NCI-H2196 treated with DMSO at 0.1 percent for 48 hours (cell line): ENCODE measurements at regions not wholly inside any gene's neighbourhood (a gene's known extent, or its start where the extent isn't known, plus 50 kb on each side); places are given as distances from the start of the nearest gene placed in this dataset.
"Not testable (repeated sequence)": the region's sequence is repeated elsewhere in the genome, so short reads cannot be mapped to it uniquely, and the experiment has no call there.

Source experiments
- DNase-seq: peaks from one replicate; lab custom pipeline; 2025; ENCODE audit not compliant: unreplicated experiment; lab: John Stamatoyannopoulos, UW

DNA sequence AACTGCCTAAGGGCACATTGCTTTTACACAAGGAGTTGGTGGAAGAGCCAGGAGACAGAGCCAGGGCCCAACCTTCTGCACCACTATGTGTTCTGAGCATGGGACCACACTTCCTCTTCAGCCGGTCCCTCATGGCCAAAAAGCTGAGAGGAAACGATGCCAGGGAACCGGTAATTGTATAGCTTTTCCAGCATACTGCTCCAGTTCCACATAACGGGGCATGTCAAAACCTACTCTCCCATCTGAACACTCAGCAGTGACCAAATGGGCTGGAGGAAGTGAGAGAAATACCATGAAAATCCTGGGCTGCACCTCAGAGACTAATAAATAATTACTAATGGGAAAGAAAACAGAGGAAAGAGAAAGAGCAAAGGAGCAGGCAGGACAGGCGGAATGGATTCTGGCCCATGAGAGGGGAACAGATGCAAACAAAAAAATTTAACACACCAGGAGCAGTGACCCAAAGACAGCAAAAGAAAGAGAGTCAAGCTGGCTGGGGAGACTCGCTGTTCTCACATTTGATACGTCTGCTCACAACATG is 52.0 kb upstream of the BMP2 start:
- no peak for DNase-seq

DNA sequence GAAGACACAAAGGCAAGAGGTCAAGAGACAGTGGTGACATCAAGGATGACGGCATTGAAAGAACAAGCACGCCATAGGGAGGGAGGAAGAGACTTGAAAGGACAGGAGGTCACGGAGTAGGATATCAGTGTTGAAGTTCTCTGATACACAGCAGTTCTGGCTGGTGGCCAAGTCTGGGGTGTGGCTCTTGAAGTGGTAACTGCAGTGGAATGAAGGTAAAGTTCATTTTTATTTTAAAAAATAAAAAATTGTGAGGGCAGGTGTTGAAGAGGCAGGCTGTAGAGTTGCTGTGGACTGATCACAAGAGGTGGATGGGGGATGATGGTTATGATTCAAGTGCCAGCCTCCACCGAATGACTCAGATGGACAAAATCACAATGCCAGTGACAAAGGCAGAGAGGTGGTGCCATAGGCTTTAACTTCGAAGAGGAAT is 53.2 kb upstream of the BMP2 start:
- no peak for DNase-seq

DNA sequence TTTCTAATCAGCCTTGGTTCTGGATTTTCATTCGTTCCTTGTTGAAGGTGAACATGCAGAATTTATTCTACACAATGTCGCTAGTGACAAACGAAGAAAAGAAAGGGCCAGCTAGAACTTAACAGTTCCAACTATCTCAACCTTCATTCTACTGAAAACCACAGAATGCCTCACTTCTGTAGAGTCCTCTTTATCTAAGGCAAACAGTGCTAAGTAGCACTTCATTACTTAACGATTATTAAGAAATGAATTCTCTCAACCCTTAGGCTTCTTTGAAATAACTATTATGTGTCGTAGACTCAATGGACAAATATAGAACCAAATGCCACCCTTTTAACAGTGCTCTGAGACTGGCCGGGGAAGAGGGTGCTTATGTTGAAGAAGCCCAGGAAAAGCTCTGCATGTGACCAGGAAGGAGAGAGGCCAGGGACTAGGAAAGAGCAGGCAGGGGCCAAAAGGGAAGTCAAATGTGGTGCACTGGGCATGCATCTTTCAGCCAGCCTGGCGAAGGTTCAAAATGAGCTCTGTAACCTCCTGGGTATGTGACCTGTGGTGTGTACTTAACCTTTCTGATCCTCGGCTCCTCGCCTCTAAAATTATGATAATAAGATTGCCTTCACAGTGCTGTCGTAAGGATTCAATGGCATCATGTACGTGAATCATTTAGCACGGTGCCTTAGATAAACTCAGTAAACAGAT is 55.4 kb upstream of the BMP2 start:
- no peak for DNase-seq

DNA sequence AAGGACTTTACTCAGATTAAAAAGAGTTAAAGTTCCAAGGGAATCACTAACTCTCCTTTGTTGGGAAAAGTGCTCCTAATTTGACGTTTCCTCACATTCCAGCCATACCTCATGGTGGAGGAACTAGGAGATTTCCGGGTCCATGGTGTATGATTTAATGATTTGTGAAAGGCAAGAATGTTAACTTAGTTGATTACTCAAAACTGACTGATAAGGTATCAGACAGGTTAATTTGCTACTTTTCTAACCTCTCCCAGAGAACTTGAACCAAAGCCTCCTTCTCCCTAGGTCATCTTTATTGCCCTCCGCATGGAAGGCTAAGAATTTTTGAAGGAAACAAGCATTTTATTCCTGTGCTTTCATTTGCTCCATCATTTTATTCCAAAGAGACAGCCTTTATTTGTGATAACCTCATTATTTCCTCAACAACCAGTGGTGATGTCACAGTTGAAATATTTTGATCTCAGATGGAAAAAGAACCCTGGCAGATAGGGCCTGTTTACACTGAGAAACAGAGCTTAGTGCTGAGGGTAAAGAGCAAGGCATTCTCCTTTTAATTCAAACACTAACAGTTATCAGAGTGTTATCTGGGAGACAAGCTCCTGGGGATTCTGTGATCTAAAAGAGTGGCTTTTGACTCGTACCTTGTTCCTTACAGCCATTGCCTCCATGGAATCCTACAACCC is 57.4 kb upstream of the BMP2 start:
- DNase-seq = no peak

DNA sequence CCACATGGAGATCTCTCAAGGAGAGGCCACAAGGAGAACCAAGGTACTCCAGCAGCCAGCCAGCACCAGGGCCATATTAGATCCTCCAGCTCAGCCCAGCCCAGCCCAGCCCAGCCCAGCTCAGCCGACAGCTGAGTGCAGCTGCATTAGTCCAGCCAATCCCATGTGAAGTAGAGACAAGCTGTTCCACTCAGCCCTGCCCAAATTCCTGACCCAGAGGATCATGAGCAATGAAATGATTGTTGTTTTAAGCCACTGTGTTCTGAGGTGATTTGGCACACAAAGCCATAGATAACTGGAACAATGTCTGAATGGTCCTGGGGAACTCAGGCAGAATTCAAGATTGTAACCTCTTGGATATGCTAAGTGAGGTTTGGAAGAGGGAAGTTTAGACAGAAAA is 59.5 kb upstream of the BMP2 start:
- DNase-seq = no peak

DNA sequence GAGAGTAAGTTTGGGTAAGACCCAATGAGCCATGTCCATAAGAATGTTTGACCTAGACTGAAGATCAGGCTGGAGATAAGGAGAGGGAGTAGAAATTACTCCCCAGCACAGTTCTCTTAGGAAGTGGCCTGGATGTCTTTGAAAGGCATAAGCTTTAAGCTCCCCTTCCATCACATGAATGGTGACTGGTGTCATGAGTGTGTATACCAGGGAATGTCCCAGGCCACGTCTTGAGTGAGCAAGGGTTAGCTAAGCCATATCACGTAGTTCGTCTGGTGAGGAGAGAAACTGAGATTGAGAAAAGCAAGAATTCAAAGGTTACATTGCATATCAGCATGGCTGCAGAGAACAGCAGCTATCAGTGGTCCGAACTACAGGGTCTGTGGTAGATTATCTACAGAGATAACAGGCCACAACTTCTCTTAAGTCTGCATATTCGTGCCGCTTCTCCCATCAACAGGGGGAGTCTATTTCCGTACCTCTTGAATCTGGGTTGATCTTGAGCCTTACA is 60.1 kb upstream of the BMP2 start:
- DNase-seq = no peak

DNA sequence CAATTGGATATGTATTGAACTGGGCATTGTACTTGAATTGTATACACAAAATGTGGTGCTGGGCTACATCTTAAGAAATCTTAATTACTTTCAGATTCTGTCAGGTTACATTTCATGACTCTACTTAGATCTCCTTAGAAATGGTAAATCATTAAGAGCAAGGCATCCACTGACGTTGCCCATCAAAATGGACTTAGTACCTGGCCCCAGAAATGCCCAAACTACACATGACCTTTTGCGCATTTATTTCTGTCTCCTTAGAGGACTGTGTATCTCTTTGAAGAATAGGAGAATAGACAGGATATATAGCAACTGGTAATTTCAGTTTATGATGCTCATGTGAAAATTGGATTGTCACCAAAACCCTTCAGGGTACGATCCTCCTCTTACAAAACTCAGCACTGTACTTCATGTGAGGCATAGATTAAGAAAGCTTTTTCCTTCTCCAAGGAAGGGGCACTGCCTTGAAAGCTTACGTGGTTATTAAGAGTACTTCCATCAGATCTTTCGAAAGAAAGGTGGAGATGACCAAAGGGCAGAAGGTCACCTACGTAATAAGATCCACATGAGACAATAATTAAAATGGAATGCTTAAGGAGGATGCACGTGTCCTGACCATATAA is 61.4 kb upstream of the BMP2 start:
- no peak for DNase-seq

DNA sequence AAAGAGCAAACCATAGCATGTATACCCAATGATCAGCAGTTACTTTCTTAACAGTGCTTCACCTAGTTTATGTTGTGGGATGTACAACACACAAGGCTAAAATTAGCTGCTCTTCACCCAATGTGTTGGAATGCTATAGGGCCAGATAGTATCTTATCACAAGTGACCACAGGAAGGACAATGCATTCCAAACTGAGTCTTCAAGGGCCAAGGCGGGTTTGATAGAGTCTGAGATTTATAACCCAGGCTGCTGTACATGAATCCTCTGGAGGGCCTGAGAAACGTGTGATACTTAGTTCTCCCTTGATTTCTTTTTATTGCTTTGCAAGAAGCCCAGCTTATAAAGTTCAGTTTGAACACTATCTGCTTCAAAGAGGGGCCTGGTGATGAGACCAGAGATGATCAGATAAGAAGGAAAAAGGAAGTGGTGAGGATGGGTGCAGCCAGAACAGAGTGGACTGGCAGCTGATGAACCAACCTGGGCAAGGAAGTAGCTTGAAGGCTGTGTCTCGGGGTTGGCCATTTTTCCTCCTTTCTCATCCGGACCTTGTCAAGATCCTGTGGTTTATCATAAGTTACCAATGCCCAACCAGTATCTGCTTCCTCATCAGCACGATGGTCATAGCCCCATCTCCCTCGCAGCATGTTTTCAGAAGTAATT is 62.2 kb upstream of the BMP2 start:
- no peak for DNase-seq

DNA sequence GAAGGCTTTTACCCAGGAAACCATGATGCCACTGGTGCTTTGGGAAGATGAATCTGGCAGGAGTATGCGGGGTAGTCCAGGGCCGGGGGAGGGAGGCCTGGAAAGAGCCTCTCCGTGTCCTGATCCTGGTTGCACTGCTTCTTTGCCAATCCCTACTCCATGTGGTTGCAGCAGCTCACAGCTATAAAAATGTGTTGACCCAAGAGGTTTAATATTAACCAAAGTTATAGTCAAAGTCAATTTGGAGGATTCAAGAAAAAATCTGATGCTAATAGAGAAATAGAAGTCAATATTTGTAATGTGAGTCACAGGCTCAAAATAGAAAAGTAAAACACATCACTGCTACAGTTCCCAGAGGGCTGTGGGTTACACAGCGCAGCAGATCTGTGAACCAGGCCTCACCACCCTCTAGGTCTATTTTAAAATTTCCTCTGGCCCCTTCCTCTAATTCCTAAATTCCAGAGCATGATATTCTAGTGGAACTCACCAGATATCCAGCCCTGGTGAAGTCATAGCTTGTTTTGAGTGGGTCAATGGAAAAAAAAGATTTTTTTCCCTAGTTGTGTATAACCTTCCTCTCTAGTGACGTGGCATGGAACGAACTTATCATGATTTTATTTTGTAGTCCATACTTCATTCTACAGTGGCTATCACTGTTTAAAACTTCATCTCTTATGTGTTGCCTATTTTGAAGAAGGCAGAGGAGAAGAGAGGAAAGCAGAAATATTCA is 63.2 kb upstream of the BMP2 start:
- DNase-seq = no peak

DNA sequence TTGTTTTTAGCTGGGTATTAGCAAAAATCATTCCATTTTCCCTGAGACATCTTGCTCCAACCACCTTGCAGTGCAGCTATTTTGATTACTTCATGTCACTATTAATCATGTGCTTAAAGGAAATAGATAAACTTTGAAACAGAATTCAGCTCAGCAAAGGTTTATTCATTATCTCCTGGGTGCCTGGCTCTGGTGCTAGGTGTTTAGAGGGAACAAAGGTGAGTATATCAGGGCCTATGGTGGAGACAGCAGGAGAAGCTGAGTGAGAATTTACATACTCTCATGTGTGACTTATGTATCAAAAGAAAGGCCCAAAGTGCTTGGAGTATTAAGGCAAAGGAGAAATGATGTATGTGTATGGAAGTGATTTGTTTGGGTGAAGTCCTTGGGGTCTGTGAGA is 63.8 kb upstream of the BMP2 start:
- DNase-seq = no peak

DNA sequence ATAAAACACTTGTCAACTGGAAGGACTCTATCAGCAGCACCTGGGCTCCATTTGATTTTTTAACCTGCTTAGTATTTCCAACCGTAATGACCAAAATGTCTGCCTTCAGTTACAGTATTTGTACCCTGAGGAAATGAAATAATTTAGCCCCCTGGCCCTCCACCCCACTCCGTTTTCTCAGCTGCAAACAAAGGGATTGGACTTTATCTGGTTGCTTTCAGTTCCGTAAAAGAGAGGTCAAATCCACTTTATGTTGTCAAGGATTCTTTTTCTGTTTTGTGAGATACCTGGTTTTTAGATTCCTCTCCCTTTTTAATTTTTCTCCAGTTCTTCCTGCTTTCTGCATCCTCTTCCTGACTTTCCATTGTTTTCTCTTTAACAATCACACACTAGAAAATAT is 64.4 kb upstream of the BMP2 start:
- DNase-seq = no peak

DNA sequence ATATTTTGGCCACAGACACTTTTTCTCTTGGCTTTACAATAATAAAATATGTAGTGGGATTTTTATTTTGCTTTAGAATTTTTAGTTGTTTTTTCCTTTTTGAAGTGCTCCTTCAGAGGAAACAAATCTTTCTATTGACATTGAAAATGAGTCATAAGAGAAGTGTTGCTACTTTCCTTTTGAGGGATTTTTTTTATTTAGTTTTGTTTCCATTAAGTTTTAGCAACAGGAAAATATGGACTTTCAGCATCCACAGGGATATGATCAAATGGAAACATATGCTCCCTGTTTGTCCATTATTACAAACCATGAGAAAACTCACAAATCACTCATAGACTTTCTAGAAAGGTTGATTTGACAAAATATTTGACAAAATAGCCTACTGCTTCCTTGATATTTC is 65.3 kb upstream of the BMP2 start:
- DNase-seq = no peak

DNA sequence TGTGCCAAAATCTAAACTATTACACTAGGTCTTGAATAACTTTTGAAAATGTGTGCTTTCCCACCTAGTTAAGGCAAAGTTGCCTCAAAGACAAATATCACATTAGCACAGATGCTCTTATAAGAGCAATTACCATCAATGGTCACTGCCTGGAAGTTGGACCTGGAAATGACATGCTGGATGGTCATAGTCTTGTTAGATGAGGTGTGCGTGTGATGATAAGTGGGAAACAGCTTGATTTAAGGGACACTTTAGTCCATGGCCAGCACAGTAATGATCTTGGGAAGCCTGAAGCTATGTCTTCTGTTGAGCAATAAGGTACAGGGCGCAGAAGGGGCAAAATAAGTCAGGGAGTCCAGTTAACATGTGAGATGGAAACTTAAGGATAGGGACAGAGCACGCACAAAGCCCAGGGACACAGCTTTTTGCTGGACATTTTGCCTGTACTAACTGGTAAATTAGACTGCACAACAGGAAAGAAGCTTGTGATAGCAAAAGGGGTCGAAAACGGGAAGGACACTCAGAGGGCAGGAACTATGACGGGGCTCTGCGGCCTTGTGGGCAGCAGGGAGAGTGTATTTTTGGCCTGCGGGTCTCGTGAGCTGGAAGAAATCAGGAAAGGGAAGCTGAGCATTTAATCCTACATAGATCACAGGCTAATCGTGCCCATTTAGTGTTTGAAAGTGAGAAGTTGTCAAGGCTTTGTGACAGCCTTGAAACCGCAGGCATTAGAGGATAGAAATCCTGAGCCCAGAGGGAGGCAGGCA is 66.7 kb upstream of the BMP2 start:
- DNase-seq = no peak

DNA sequence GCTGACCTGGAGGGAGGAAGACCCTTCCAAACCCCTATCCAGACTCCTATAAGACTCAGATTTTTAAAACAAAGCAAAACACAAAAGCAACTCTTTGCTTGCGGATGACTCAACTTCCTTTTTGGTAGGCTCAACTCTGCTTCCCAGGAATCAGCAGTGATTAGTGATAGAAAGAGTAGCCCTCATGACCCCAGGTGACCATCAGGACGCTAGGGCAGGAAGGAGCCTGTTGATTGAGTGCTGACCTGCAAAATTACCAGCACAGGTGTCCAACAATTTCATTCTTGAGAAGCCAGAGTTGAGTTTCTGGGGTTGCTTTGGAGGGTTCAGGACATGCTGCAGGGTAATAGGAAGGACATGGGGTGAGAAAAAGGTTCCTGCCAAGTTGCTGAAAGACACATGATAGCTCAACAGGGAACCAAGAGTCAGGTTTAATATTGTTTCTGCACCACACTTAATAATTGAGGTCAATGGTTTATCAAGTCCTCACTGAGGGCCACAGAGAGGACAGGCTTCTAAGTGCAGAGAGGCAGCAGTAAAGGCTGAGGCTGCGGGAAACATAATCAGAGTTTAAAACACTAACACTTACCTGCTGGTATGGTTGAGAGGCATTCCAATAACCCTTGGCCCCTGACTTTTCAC is 67.4 kb upstream of the BMP2 start:
- no peak for DNase-seq

DNA sequence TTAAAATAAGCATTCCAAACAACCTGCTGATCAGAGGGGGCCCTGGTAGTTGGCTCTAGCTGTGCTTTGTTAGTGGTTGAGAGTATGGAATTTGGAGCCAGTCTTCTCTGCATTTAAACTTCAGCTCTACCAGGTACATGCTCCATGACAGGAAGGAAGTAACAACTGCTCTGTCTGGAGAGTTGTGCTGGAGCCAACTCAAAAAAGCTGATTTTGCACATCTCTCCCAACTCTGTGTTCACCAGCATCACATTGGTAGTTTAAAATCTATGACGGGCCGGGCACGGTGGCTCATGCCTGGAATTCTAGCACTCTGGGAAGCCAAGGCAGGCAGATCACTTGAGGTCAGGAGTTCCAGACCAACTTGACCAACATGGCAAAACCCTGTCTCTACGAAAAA is 68.8 kb upstream of the BMP2 start:
- no peak for DNase-seq

DNA sequence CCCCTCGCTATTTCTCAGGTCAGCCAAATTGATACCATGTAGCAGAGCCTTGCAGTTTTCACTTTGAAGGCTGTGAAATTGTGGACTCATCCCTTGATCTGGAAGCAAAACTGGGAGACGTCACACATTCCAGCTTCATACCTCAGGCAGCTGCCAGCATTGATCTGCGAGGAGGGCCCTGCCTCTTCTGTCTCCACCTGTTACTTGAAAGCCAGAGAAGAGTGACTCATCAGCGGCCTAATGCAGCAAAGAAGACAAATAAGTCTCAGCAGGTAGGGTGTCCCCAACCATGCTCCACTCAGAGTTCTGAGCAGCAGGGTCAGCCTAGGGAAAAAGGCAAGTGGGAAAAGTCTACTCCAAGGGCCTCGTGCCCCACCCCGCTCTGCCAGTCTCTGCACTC is 69.4 kb upstream of the BMP2 start:
- no peak for DNase-seq

DNA sequence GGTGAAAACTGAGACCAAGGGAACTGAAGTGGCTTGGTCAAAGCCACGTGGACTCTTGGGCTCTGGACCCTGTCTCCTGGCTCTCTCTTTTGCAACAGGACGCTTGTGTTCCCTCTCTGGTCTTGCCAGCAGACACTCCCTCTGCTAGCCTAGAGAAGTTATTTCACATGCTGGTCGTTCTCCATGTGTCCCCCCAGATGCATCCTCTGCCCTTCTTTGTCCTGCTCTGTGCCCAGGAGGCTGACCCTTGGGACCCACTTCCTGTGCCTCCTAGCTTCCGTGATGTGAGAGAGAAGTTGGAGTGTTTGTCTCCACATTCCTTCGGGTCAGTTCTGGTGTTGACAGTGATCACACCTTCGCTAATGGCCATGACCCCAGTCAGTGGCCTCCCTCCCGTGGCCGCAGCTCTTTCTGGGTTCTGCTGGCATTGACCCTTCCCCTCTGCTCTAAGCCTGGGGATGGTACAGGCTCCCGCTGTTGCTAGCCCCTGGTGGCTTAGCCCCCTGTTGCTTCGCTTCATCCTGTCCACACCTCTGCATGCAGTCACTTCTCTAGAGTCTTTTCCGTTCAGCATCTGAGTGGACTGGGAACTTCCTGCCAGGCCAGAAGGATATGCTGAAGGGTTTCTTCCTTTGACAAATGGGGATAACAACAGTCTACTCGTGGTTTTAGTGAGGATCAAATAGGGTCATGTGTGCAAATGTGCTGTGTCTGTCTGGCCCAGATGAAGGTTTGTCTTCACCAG is 70.1 kb upstream of the BMP2 start:
- DNase-seq = no peak

DNA sequence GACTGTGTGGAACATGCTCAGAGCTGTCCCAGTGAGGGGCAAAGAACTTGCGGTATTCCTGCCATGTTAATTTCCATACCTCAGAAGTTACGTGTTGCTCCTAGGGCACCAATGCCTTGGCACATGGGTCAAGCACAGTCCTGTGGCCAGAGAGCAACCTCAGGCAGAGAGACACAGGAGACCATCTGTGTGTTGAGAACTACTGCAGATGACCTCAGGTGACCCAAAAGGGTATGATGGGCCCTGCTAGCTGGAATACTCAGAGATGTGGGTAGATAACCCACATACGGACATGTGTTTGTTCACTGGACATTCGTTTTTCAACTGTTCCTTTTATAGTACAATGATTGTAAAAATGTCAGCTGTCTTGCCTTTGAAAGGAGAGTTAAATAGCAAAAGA is 71.5 kb upstream of the BMP2 start:
- no peak for DNase-seq

DNA sequence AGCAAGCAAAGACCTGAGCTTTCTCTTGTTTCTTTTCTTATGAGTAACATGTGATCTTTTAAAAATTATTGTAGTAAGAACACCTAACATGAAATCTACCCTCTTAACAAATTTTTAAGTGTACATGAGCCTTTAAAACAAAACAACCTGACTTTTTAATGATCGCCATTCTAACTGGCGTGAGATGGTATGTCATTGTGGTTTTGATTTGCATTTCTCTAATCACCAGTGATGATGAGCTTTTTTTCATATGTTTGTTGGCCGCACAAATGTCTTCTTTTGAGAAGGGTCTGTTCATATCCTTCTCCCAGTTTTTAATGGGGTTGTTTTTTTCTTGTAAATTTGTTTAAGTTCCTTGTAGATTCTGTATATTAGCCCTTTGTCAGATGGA is 73.7 kb upstream of the BMP2 start:
- not testable (repeated sequence) for DNase-seq
